PC-9 (cell line): ENCODE measurements at regions not wholly inside any gene's neighbourhood (a gene's known extent, or its start where the extent isn't known, plus 50 kb on each side); places are given as distances from the start of the nearest gene placed in this dataset.

Experiments
- BruUV-seq: library from RNA; stranded (reverse); fragments of 400-500 nt; replicated peaks from 2 replicates; lab custom pipeline; 2021; lab: Mats Ljungman, UMichigan
- CTCF ChIA-PET: fragments of 300-600 bp; sonication (Branson Sonifier 250); formaldehyde crosslinking; loops from one replicate; lab custom pipeline; 2022; ENCODE audit warnings: antibody characterized with exemption; lab: Charles Lee
- POLR2A ChIA-PET: fragments of 300-600 bp; sonication (Branson Sonifier 250); formaldehyde crosslinking; loops from one replicate; lab custom pipeline; 2022; ENCODE audit warnings: antibody characterized with exemption; ENCODE audit not compliant: unreplicated experiment; lab: Charles Lee
- DNase-seq, 2 experiments: peaks; one replicate each; pipeline versions ENCODE4 v3.0.0 to v3.0.0-alpha.2; 2015 to 2022; ENCODE audit warnings: mixed read lengths in 1 of 2
- H2AFZ ChIP-seq: fragments of 200-600 bp; sonication (generic); 2 replicates; pipeline ENCODE4 v1.8.1; 2017; ENCODE audit warnings: antibody characterized with exemption
- H3F3A ChIP-seq: fragments of 200-600 bp; sonication (generic); 2 replicates; pipeline ENCODE4 v1.8.1; 2017; ENCODE audit warnings: antibody characterized with exemption, mild to moderate bottlenecking, low read depth; ENCODE audit not compliant: insufficient read depth
- H3K27ac ChIP-seq: fragments of 200-600 bp; sonication (generic); 2 replicates; pipeline ENCODE4 v1.6.1; 2016; ENCODE audit warnings: mixed run types
- H3K27me3 ChIP-seq: fragments of 200-600 bp; sonication (generic); 2 replicates; pipeline ENCODE4 v1.6.1; 2016; ENCODE audit warnings: low read depth, mixed run types; ENCODE audit not compliant: insufficient read depth
- H3K36me3 ChIP-seq: fragments of 200-600 bp; sonication (generic); 2 replicates; pipeline ENCODE4 v1.6.1; 2016; ENCODE audit warnings: low read depth, mixed run types
- H3K4me1 ChIP-seq: fragments of 200-600 bp; sonication (generic); replicated peaks from 2 replicates; pipeline ENCODE4 v1.6.1; 2016; ENCODE audit warnings: mixed run types; ENCODE audit not compliant: insufficient read depth
- H3K4me2 ChIP-seq: fragments of 200-600 bp; sonication (generic); 2 replicates; pipeline ENCODE4 v1.6.1; 2017; ENCODE audit warnings: mixed run types
- H3K4me3 ChIP-seq: fragments of 200-600 bp; sonication (generic); 2 replicates; pipeline ENCODE4 v1.6.1; 2016; ENCODE audit warnings: mixed run types
- H3K79me2 ChIP-seq: fragments of 200-600 bp; sonication (generic); 2 replicates; pipeline ENCODE4 v1.6.1; 2017; ENCODE audit warnings: low read depth, mixed run types
- H3K9me2 ChIP-seq: fragments of 200-600 bp; sonication (generic); 2 replicates; pipeline ENCODE4 v1.8.1; 2017; ENCODE audit warnings: mild to moderate bottlenecking; ENCODE audit not compliant: insufficient read depth
- H3K9me3 ChIP-seq: fragments of 200-600 bp; sonication (generic); 2 replicates; pipeline ENCODE4 v1.8.1; 2016; ENCODE audit warnings: low read depth; ENCODE audit not compliant: insufficient read depth
- H4K20me1 ChIP-seq: fragments of 200-600 bp; sonication (generic); 2 replicates; pipeline ENCODE4 v1.8.1; 2017; ENCODE audit not compliant: insufficient read depth
- EZH2 ChIP-seq: fragments of 200-600 bp; sonication (generic); IDR thresholded peaks from 2 replicates; pipeline ENCODE4 v1.8.0; 2017; ENCODE audit warnings: antibody characterized with exemption, low read depth
- intact Hi-C: fragments of 100-400 bp; cut with micrococcal nuclease; formaldehyde crosslinking; loops from one replicate; pipeline ENCODE4 v1.10.0; 2022; ENCODE audit not compliant: unreplicated experiment
- TF ChIP-seq, protein P1 (sequence below): fragments of 200-600 bp; sonication (generic); conservative IDR thresholded peaks from 2 replicates; pipeline ENCODE4 v1.6.1; 2017; ENCODE audit warnings: mixed run types, antibody characterized with exemption, mild to moderate bottlenecking, moderate library complexity

DNA sequence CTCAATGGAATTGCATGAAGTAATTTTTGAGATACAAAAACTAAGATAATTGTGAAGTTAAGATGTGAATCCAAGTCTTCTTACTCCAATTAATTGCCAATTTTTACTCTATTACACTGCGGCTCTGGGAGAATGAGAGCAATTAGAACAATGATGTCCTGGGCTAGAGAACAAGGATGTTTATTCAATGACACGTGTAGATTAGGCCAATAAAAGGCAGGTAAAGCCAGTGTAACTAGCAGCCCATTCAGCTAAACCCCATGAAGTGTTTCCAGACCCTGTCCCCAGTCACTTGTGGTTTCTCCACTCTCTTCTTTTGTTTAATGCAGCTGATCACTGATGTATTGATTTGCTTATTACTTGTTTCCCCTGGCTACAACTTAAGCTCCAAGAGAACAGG, 381.1 kb upstream of the ARHGEF26 start:
- Histone ChIP-seq H2AFZ (no peak overlapping the region), H3K36me3 (no peaks in the 10 kb centered on the region), H3K4me2 (no peak overlapping the region), H3K27me3 (no peaks in the 10 kb centered on the region), H3F3A (no peaks in the 10 kb centered on the region), H3K4me3 (no peak overlapping the region), H3K27ac (no peak overlapping the region), H4K20me1 (no peaks in the 10 kb centered on the region), H3K4me1 (0 out of 2 replicates have a peak, but pooled peaks cover 2% of the 10 kb centered on the region), H3K9me3 (no peaks in the 10 kb centered on the region; the same call in 1 of the 2 replicates), H3K9me2 (no peaks in the 10 kb centered on the region; the same call in 1 of the 2 replicates), H3K79me2 (no peaks in the 10 kb centered on the region)
- POLR2A ChIA-PET = no interaction called here
- CTCF ChIA-PET = no interaction called here
- intact Hi-C loops = no loop called here
- no peak for TF ChIP-seq EZH2
- TF ChIP-seq, protein P1, sequence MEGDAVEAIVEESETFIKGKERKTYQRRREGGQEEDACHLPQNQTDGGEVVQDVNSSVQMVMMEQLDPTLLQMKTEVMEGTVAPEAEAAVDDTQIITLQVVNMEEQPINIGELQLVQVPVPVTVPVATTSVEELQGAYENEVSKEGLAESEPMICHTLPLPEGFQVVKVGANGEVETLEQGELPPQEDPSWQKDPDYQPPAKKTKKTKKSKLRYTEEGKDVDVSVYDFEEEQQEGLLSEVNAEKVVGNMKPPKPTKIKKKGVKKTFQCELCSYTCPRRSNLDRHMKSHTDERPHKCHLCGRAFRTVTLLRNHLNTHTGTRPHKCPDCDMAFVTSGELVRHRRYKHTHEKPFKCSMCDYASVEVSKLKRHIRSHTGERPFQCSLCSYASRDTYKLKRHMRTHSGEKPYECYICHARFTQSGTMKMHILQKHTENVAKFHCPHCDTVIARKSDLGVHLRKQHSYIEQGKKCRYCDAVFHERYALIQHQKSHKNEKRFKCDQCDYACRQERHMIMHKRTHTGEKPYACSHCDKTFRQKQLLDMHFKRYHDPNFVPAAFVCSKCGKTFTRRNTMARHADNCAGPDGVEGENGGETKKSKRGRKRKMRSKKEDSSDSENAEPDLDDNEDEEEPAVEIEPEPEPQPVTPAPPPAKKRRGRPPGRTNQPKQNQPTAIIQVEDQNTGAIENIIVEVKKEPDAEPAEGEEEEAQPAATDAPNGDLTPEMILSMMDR = no peak
- BruUV-seq = no TSS peak
- no peak for DNase-seq

DNA sequence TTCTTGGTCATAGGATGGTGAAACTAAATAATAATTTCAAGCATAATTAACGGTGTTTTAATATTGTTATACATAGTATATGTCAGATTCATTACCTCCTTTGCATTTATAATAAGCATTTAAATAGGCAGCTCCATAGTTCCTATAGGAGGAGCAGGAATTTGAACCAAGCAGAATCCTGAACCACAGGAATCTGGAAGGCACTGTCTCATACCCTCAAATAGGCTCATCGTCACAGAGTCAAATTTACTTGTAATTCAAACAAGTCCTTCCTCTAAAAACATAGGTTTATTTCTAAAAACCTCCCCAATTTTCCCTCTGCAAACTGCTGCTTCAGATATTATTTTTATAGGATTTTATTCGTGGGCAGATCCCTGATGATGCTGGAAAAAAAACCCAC, 376.3 kb upstream of the ARHGEF26 start:
- no TSS peak for BruUV-seq
- Histone ChIP-seq H3K9me3 (no peaks in the 10 kb centered on the region), H4K20me1 (no peaks in the 10 kb centered on the region), H3K4me1 (no peaks in the 10 kb centered on the region), H3K4me3 (no peak overlapping the region), H3K27ac (no peak overlapping the region), H3K36me3 (no peaks in the 10 kb centered on the region), H3K27me3 (no peaks in the 10 kb centered on the region), H3K79me2 (no peaks in the 10 kb centered on the region), H3F3A (no peaks in the 10 kb centered on the region), H3K9me2 (no peaks in the 10 kb centered on the region; the same call in 1 of the 2 replicates), H2AFZ (no peak overlapping the region), H3K4me2 (no peak overlapping the region)
- CTCF ChIA-PET = no interaction called here
- intact Hi-C loops = no loop called here
- no peak for DNase-seq
- TF ChIP-seq, protein P1 = no peak
- no peak for TF ChIP-seq EZH2
- POLR2A ChIA-PET = no interaction called here

DNA sequence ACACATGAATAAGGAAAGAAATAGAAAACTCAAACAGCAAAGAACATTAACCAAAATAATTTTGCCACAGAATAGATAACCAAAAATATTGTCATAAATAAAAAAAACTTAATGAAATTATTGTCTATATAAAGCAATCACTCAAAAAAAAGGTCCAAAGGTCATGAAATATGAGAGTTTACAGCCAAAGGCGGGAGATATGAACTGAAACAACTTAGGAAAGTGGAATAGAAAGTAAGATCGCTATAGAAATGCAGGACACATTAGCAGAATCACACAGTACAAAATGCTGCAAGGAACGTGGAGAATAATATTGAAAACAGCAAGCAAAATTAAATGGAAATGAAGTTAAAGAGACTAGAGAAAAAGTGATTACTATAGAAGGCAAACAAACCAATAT, 375.0 kb upstream of the ARHGEF26 start:
- H4K20me1 ChIP-seq = no peaks in the 10 kb centered on the region
- no peak for DNase-seq
- H3K4me2 ChIP-seq = no peak overlapping the region
- no peaks in the 10 kb centered on the region for H3K36me3 ChIP-seq
- ChIA-PET POLR2A (no interaction called here), CTCF (no interaction called here)
- TF ChIP-seq EZH2 = no peak
- TF ChIP-seq, protein P1 = no peak
- no peaks in the 10 kb centered on the region; the same call in 1 of the 2 replicates for H3K9me2 ChIP-seq
- H3K9me3 ChIP-seq = no peaks in the 10 kb centered on the region
- no peaks in the 10 kb centered on the region for H3K27me3 ChIP-seq
- H3K79me2 ChIP-seq = no peaks in the 10 kb centered on the region
- no TSS peak for BruUV-seq
- intact Hi-C loops = no loop called here
- no peak overlapping the region for H3K4me3 ChIP-seq
- no peaks in the 10 kb centered on the region for H3K4me1 ChIP-seq
- no peak overlapping the region for H2AFZ ChIP-seq
- H3F3A ChIP-seq = no peaks in the 10 kb centered on the region
- no peak overlapping the region for H3K27ac ChIP-seq
